Stimulated activated CD4-positive, alpha-beta T cell treated with anti-CD3 and anti-CD28 coated beads, Interleukin-12 subunit alpha, Interleukin-12 subunit beta, amount 100 ng/mL, for 24 hours (primary cell): ENCODE measurements at regions not wholly inside any gene's neighbourhood (a gene's known extent, or its start where the extent isn't known, plus 50 kb on each side); places are given as distances from the start of the nearest gene placed in this dataset.
"Not testable (repeated sequence)": the region's sequence is repeated elsewhere in the genome, so short reads cannot be mapped to it uniquely, and the experiment has no call there.

Experiments
- DNase-seq, 2 experiments: peaks; one replicate each; pipeline ENCODE4 v3.0.0-alpha.2; 2020; ENCODE audit warnings: low read depth in 2 of 2

DNA sequence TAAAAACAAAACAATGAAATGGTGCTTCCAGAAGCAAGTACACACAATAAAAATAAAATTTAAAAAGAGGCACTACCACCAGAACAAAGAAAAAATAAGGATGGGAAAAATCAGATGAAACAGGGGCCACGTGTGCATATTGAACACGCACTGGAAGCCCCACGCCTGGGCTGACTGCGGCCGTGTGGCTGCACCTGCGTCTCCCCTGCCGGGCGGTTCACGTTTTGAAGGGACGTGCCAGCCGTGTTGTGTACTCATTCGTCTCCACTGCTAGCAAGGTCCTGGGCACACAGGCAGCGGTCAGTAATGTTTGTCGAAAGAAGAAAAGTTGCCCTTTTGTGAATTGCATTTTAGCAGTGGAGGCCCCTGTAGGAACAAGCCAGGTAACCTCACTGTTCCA, 255.9 kb upstream of the RNF32 start:
- DNase-seq, result no peak

- DNase-seq, result no peak
These were observed 257.0 kb upstream of the RNF32 start for GRCh38 chr7:156383526-156383925.

GRCh38 chr7:156380261-156380660, 260.3 kb upstream of the RNF32 start:
- DNase-seq, result no peak

DNA sequence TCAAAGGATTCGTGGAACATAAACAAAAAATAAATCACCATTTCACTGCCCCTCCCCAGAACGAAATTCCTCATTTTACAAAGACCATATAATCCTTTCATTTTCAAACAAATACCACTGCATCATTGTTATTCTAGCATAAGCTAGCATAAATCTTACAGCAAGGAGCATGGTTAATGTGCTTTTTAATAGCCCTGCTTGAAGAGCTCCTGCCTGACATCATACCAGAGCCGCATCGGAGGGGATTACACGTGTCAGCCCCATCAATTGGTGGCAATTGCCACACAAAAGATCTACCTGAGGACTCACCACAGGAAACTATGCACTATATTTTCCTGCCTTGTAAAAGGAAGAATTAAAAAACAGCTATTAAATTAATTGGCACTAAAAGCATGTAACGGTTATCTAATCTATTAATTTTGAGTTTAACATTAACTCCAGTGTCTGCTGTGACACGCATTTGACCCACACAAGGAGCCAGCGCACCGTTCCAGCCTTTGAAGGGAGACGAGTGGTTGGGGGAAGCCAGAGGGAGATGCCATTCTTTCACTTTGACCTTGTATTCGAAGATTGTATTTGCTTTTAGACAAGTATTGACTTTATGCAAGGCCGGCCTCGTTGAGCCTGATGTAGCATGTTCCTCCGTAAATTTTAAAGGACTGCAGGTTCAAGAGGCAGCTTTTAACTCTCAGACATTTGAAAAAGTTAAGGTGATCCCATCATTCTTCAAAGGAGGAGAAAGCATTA, 261.1 kb upstream of the RNF32 start:
- no peak for DNase-seq

DNA sequence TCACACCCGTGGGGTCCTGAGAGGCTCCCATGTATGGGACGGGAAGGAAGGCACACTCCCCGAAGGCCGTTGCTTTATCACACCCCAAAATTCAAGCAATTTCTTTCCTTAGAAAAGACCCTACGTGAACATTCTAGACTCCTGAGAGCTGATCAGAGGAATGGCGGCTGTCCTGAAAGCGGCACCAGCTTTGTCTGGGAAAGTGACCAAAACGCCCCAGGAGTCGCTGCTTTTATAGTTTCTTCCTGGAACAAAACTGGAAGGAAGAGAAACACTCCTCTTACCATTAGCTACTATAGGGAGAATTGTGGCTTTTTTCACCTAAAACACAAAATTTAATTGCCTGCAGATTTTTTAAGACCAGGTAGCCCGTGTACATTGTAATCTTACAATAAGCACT, 261.8 kb upstream of the RNF32 start:
- DNase-seq, result no peak

- no peak for DNase-seq
These were observed 264.3 kb upstream of the RNF32 start for GRCh38 chr7:156376317-156376716.

DNA sequence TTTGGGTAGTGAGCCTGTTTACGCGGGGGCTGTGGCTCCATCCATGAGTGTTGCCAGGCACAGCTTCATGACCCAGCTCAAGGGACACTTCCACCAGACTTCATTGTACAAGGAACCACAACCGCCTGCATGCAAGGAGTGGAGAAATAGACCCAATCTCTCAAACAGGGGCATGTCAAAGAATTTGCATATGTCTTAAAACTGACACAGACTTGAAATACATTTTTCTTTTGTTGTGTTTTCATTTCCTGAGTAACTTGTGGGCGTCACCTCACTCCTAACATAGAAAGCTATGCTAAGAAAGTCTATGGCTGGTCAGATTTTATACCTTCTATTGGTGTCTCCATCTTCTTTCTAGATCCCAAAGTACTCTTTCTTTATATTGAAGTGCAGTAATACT, 266.2 kb upstream of the RNF32 start:
- no peak for DNase-seq

DNA sequence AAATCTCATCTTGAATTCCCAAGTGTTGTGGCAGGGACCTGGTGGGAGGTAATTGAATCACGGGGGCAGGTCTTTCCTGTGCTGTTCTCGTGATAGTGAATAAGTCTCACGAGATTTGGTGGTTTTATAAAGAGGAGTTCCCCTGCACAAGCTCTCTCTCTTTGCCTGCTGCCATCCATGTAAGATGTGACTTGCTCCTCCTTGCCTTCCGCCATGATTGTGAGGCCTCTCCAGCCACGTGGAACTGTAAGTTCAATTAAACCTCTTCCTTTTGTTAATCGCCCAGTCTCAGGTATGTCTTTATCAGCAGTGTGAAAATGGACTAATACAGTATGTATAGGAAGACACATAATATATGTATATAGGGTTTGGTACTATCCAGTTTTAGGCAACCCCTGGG, 270.6 kb upstream of the RNF32 start:
- not testable (repeated sequence) for DNase-seq

DNA sequence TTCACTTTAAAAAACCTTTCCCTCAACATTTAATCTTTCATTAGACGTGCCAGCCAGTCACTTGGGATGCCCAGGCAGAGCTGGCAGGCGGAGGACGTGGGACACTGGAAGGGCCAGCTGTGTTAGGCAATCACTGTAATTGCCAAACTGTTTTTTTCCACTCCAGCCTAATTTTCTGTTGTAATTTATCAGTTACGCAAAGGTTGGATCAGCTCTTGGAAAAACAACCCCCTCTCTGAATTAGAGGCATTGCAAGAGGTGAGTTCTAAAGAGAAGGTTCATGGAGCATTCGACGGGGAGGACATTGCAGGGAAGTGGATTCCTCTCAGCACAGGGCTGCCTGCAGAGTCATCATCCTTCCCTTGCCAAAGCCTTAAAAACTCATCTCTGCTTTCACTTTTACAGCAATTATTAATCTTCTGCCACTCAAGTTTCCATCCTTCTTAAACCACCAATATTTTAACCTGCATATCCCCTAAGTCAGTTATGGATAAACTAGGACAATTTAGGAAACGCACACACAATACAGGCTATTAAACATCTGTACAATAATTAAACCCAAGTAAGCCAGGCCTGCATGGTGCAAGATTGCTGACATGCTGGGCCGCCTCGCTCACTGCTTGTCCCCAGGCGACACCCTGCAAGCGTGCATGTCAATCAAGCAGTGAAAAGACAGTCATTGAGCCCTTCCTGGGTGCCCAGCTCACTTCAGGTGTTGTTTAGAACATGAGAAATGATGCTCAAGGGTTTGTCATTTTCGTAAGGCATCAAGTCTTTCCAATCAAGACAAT, 272.3 kb upstream of the RNF32 start:
- DNase-seq, result no peak

DNA sequence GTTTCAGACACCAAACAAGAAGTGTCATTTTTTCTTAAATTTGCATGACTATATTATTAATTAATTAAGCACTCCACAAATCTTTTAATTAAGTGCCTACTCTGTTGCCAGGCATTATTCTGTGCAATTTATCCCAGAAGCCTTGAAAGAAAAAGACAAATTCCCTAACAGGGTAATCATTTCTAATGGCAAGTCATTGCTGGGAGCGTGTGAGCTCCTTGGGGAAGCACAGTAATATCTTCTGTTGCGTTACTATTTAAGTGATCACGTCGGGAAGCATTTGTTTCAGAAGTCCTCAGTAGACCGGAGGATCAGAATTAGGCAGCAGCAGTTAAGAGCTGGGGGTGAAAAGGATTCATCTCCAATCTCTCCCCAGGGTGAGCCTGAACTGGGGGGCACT, 276.8 kb upstream of the RNF32 start:
- no peak for DNase-seq

DNA sequence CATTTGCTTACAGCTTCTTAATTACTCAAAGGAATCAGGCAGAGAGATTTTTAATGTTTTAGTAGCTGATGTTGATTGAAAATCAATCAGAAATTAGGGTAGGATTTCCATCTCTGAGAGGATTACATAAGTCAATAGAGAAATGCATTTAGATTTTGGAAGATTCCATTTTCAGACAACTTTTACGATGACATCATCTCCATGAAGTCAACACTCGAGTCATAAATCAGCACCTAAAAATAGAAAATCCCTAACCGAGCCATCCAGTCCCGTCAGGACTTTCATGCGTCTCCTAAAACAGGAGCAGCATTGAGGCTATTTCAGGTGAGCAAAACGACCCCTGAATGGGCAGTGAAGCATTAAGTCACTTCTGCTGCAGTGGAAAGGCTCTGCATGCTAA, 279.7 kb upstream of the RNF32 start:
- no peak for DNase-seq

DNA sequence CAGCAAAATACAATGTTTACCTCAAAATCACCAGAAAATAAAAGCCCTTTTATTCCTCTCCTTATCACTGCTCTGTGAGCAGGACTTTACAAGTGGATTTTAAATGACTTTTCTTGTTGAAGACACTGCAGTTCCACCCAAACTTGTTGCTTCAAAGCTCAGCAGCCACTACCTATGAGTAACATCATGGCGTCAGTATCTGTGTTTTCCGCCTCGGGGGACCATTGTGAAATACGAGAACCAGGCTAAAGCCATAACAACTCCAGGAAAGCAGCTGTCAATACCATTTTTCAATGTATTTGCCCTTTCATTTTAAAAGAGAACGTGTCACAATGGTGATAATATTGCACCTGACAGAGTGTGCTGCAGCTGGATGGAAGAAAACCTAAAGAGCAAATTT, 284.0 kb upstream of the RNF32 start:
- no peak for DNase-seq

GRCh38 chr7:156353352-156353751, 287.2 kb upstream of the RNF32 start:
- DNase-seq, result no peak

DNA sequence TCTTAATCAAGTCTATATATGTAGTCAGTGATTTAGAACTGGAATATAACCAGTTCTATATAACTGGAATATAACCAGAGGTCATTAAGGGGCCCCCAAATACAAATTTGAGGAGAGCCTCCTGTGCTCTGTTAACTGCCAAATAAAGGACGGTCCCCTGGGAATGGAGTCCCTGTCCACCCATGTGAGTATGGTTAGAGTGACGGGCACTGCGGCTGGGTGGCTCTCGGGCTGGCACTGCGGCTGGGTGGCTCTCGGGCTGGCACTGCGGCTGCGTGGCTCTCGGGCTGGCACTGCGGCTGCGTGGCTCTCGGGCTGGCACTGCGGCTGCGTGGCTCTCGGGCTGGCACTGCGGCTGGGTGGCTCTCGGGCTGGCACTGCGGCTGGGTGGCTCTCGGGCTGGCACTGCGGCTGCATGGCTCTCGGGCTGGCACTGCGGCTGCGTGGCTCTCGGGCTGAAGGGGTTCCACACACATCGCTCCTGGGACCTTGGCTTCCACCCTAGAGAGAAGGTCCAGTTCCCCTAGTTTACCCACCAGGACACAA, 292.8 kb upstream of the RNF32 start:
- not testable (repeated sequence) for DNase-seq

GRCh38 chr7:156347132-156347531, 293.4 kb upstream of the RNF32 start:
- no peak for DNase-seq

- DNase-seq, result no peak
These were observed 296.0 kb upstream of the RNF32 start for GRCh38 chr7:156344595-156344994.

- DNase-seq, result no peak
These were observed 305.9 kb upstream of the RNF32 start for GRCh38 chr7:156334636-156335035.

DNA sequence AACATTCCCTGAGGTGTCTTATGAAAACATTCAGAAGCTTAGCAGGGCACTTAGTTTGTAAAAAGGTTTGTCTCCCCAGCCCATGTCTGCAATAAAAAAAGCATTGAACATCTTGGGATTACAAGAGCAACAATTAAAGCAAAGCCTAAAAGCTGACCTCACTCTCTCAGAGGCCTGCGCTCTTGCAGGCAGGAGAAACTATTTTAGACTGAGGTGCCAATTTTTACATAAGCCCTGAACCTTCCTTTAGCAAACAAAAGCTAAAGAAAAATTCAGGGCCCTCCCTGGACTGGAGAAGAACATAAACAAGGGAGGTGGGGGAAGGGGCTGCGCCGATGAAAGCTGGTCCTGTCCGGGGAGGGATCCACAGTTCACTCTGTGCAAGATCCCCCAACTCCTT, 312.7 kb upstream of the RNF32 start:
- DNase-seq, result no peak

- no peak for DNase-seq
These were observed 313.1 kb upstream of the RNF32 start for GRCh38 chr7:156327474-156327873.

GRCh38 chr7:156324201-156324600, 316.4 kb upstream of the RNF32 start:
- no peak for DNase-seq

- DNase-seq, result not testable (repeated sequence)
These were observed 319.1 kb upstream of the RNF32 start for GRCh38 chr7:156321430-156321829.

DNA sequence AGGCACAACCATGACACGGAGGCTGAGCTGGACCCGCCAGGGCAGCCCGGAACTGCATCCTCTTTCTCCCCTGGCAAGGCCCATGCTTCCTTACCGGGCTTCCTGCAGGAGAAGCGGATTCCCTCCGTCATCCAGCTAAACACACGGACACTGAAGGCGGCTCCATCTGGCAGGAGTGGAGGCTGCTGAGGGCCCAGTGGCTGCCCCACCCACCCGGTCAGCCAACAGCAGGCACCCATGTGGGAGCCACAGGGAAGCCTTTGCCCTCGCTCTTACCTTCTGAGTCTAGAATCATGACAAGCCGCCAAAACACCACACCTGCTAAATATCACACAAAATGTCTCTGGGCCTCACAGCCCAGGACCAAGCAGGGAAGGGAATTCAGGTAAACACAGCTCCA, 321.6 kb upstream of the RNF32 start:
- no peak for DNase-seq

GRCh38 chr7:156318426-156318825, 322.1 kb upstream of the RNF32 start:
- DNase-seq, result no peak
